ENCODE measurements at regions not wholly inside any gene's neighbourhood (a gene's known extent, or its start where the extent isn't known, plus 50 kb on each side); places are given as distances from the start of the nearest gene placed in this dataset.

DNA sequence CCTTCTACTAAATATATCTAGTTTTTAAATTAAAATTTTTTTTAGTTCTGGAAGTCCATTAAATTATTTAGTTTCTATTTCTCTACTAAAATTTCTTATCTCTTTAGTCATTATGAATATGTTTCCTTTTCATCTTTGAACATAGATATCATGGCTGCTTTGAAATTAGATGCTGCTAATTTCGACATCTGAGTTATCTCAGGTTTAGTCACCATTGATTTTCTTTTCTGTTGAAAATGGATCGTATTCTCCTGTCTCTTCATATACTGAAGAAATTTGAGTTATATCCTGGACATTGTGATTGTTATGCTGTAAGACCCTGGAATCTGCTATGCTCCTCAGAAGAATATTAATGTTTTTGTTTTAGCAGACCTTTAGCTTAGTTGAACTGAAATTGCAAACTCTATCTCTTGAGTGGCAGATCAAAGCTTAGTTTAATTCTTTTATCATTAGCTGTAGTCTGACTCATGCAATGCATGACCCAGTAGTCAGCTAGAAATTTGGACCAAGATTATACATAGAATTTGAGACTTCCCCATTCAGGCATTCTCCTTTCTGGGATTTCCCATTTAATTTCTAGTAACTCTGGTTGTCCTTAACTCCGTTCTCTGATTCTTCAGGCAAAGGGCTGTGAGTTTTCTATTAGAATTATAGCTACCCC lies 439.8 kb upstream of the IL12A start:
- no peak for DNase-seq (ENCODE audit: low read depth)
- H3K4me3 ChIP-seq (ENCODE audit: low read depth, low read length): no peak overlapping the region
- TF ChIP-seq, protein P1, sequence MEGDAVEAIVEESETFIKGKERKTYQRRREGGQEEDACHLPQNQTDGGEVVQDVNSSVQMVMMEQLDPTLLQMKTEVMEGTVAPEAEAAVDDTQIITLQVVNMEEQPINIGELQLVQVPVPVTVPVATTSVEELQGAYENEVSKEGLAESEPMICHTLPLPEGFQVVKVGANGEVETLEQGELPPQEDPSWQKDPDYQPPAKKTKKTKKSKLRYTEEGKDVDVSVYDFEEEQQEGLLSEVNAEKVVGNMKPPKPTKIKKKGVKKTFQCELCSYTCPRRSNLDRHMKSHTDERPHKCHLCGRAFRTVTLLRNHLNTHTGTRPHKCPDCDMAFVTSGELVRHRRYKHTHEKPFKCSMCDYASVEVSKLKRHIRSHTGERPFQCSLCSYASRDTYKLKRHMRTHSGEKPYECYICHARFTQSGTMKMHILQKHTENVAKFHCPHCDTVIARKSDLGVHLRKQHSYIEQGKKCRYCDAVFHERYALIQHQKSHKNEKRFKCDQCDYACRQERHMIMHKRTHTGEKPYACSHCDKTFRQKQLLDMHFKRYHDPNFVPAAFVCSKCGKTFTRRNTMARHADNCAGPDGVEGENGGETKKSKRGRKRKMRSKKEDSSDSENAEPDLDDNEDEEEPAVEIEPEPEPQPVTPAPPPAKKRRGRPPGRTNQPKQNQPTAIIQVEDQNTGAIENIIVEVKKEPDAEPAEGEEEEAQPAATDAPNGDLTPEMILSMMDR (conservative IDR thresholded peaks at IDR 0.05; ENCODE audit: low read depth, low read length): no peak

GRCh38 chr3:159555205-159555604 lies 433.4 kb upstream of the IL12A start:
- TF ChIP-seq, protein P1 (conservative IDR thresholded peaks at IDR 0.05; ENCODE audit: low read depth, low read length): no peak
- no peak for DNase-seq (ENCODE audit: low read depth)
- H3K4me3 ChIP-seq (ENCODE audit: low read depth, low read length): no peak overlapping the region

DNA sequence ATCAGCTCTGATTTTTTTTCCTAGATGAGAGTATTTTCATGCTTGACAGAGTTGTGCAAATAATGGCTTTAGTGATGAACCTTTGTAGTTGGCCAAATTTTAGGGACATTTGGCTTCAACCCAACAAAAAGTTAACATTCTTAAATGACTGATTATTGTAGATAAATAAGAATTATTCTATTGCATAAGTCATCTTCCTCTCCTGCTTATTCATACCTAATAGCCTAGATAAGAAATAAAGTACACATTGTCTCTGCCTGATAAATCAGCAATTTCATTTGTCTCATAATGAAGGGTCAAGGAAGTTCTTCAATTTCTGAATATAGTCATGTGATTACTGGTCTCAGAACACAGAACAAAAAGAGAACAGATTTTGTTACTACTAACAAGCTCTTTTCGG lies 428.9 kb upstream of the IL12A start:
- no peak for DNase-seq (ENCODE audit: low read depth)
- TF ChIP-seq, protein P1 (conservative IDR thresholded peaks at IDR 0.05; ENCODE audit: low read depth, low read length): no peak
- no peak overlapping the region for H3K4me3 ChIP-seq (ENCODE audit: low read depth, low read length)

GRCh38 chr3:159560214-159560979 lies 428.2 kb upstream of the IL12A start:
- no peak for DNase-seq (ENCODE audit: low read depth)
- H3K4me3 ChIP-seq (ENCODE audit: low read depth, low read length): no peak overlapping the region
- TF ChIP-seq, protein P1 (conservative IDR thresholded peaks at IDR 0.05; ENCODE audit: low read depth, low read length): no peak

GRCh38 chr3:159565313-159565712 lies 423.3 kb upstream of the IL12A start:
- TF ChIP-seq, protein P1 (conservative IDR thresholded peaks at IDR 0.05; ENCODE audit: low read depth, low read length): no peak
- no peak overlapping the region for H3K4me3 ChIP-seq (ENCODE audit: low read depth, low read length)
- DNase-seq (ENCODE audit: low read depth): no peak

DNA sequence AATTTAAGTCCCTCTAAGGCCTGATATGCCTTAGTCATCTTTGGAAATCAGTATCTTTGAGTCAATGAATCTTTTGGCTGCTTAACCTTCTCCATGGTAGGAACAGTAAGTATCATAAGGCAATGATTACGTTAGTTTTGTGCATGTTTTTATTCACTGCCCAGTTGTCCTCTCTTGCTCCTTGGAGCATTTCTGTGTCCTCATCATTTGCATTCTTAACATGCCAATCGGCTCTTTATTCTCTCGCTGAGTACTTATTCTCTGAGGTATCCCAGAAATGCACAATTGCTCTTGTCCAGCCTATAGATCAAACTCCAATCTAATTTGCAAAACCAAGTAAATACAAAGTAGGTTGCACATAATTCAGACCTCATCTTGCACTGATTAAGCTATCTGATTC lies 405.0 kb upstream of the IL12A start:
- TF ChIP-seq, protein P1 (conservative IDR thresholded peaks at IDR 0.05; ENCODE audit: low read depth, low read length): no peak
- H3K4me3 ChIP-seq (ENCODE audit: low read depth, low read length): no peak overlapping the region
- DNase-seq (ENCODE audit: low read depth): peak; percentile 61
